Body of pancreas (tissue), 4 donors: ENCODE measurements at regions not wholly inside any gene's neighbourhood (a gene's known extent, or its start where the extent isn't known, plus 50 kb on each side); places are given as distances from the start of the nearest gene placed in this dataset.

Experiments
- POLR2A ChIP-seq, 3 donors: fragments of 450-650 bp; IDR thresholded peaks; one replicate each; pipeline ENCODE4 v1.6.1; 2016; ENCODE audit warnings: antibody characterized with exemption in 3 of 3, mild to moderate bottlenecking in 2 of 3
- TF ChIP-seq, protein P1 (sequence below), 7 experiments: fragments of 450-650 bp in 4 of 7; fragments of 200-600 bp in 3 of 7; sonication (generic) in 3 of 7; IDR thresholded peaks; one replicate each; pipeline ENCODE4 v1.5.1; 2016 to 2019; ENCODE audit warnings: antibody characterized with exemption in 7 of 7

DNA sequence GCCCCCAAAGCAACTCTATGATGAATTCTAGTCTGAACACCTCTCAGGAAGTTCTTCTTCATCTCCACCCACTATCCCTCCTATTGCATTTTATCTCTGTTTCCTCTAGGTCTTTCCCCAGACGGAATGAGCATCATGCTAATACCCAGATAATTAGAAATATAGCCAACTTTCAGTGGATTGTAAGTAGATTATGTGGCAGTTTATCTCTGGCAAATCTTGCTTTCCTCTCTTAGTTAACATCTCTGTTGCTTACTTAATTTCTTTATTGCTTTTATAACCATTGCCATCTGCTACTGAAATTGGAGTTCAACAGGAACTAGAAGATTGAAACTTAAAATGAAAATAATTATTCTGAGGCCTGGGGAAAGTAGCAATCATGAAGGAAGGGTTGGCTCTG lies 378.6 kb downstream of the RPS6KC1 start:
- TF ChIP-seq, protein P1, sequence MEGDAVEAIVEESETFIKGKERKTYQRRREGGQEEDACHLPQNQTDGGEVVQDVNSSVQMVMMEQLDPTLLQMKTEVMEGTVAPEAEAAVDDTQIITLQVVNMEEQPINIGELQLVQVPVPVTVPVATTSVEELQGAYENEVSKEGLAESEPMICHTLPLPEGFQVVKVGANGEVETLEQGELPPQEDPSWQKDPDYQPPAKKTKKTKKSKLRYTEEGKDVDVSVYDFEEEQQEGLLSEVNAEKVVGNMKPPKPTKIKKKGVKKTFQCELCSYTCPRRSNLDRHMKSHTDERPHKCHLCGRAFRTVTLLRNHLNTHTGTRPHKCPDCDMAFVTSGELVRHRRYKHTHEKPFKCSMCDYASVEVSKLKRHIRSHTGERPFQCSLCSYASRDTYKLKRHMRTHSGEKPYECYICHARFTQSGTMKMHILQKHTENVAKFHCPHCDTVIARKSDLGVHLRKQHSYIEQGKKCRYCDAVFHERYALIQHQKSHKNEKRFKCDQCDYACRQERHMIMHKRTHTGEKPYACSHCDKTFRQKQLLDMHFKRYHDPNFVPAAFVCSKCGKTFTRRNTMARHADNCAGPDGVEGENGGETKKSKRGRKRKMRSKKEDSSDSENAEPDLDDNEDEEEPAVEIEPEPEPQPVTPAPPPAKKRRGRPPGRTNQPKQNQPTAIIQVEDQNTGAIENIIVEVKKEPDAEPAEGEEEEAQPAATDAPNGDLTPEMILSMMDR (IDR thresholded peaks at IDR 0.05), result no peak
- no peak for TF ChIP-seq POLR2A (IDR thresholded peaks at IDR 0.05)
